SU-DHL-6 (cell line): ENCODE measurements at regions not wholly inside any gene's neighbourhood (a gene's known extent, or its start where the extent isn't known, plus 50 kb on each side); places are given as distances from the start of the nearest gene placed in this dataset.

Experiments used
- EZH2phosphoT487 ChIP-seq: fragments of 200-600 bp; sonication (generic), shearing (Covaris generic); conservative IDR thresholded peaks from 2 replicates; pipeline ENCODE4 v1.6.1; 2018; ENCODE audit warnings: mild to moderate bottlenecking, antibody characterized with exemption, low read length, moderate library complexity, mixed read lengths
- TF ChIP-seq, protein P1 (sequence below): fragments of 200-600 bp; sonication (generic); IDR thresholded peaks from one replicate; pipeline ENCODE4 v1.5.1; 2017; ENCODE audit warnings: antibody characterized with exemption, mild to moderate bottlenecking, low read length, moderate library complexity; ENCODE audit not compliant: insufficient read depth, poor library complexity, severe bottlenecking

DNA sequence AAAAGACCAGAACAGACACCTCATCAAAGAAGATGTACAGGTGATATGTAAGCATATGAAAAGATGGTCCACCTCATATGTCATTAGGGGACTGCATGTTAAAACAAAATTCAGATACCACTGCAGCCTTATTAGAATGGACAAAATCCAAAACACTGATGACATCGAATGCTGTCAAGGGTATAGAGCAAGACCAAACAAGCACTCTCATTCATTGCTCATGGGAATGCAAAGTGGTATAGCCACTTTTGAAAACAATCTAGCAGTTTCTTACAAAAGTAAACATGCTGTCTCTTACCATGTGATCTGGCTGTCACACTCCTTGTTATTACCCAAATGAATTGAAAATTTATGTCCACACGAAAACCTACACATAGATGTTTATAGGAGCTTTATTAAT lies 426.6 kb upstream of the ESRRG start:
- TF ChIP-seq, protein P1, sequence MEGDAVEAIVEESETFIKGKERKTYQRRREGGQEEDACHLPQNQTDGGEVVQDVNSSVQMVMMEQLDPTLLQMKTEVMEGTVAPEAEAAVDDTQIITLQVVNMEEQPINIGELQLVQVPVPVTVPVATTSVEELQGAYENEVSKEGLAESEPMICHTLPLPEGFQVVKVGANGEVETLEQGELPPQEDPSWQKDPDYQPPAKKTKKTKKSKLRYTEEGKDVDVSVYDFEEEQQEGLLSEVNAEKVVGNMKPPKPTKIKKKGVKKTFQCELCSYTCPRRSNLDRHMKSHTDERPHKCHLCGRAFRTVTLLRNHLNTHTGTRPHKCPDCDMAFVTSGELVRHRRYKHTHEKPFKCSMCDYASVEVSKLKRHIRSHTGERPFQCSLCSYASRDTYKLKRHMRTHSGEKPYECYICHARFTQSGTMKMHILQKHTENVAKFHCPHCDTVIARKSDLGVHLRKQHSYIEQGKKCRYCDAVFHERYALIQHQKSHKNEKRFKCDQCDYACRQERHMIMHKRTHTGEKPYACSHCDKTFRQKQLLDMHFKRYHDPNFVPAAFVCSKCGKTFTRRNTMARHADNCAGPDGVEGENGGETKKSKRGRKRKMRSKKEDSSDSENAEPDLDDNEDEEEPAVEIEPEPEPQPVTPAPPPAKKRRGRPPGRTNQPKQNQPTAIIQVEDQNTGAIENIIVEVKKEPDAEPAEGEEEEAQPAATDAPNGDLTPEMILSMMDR: no peak
- no peak for TF ChIP-seq EZH2phosphoT487
